Kasumi-1 (cell line): ENCODE measurements at regions not wholly inside any gene's neighbourhood (a gene's known extent, or its start where the extent isn't known, plus 50 kb on each side); places are given as distances from the start of the nearest gene placed in this dataset.
"Not testable (repeated sequence)": the region's sequence is repeated elsewhere in the genome, so short reads cannot be mapped to it uniquely, and the experiment has no call there.

Experiments used
- DNase-seq, 2 experiments: peaks; one replicate each; lab custom pipeline; 2025; lab: John Stamatoyannopoulos, UW

DNA sequence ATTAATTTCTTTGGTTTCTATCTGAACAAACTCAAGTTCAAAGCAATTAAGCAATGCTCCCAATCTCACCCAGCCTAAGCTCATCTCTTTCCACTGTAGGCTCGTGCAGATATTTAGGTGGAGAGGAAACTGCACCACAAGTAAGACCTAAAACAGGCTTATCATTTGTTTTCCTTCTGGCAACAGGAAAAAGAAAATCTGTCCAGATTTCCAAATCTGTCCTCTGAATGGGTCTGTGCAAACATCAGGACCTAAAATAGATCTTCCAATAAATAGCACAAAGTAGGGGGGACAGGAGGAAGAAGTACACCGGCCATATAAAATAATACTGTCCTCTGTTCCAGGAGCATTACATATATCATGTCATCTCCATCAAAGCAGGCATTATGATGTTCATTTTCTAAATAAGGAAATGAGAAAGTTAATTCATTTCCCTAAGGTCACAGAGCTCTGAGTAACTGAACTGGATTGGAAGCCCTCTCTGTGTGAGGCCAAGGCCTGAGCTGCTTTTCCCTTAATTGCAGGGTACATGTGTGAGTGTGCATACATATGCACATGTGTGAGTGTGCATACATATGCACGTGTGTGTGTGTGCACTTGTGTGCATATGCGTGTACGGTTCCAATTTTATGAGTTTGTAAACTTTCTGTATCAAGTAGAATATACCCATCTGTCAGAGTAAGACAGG, 92.8 kb upstream of the PARD3 start:
- DNase-seq, result no peak

DNA sequence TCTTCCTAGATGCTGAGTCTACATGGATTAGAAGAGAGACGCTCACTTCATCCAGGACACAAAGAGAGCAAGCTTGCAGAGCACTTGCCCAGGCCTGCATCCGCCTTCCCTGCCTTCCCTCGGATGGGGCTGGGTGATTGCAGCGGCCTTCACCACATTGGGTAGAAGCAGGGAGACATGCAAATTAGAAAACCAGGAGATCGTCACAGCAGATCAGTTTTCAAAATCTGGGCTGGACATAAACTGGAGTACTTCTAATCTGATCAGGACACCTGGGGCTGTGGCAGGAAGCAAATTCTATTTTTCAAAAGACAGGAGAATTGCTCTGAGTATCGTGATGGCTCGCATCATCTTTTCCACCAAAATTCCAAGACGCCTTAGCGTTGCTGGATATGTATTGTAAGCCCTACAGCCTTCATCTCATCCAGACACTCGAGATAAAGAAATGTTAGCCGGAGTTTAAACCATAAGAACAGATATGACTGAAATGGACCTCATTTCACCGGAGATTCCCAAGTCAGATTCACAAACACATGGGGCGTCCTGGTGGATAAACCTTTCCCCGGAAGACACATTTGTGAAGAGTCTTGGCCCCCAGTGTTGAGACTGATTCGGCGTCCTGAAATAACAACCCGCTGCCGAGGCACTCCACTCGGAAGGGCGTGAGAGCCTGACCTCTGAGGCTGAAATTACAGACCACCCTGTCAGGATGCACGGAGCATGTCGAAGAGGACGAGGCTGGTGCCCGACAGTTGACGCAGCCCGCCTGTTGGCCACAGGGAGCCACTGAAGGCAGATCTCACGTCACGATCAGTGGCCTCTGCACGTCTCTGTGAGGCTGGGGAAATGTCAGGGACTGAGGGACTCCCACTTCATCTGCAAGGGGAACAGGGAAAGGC, 91.2 kb upstream of the PARD3 start:
- DNase-seq, result no peak

DNA sequence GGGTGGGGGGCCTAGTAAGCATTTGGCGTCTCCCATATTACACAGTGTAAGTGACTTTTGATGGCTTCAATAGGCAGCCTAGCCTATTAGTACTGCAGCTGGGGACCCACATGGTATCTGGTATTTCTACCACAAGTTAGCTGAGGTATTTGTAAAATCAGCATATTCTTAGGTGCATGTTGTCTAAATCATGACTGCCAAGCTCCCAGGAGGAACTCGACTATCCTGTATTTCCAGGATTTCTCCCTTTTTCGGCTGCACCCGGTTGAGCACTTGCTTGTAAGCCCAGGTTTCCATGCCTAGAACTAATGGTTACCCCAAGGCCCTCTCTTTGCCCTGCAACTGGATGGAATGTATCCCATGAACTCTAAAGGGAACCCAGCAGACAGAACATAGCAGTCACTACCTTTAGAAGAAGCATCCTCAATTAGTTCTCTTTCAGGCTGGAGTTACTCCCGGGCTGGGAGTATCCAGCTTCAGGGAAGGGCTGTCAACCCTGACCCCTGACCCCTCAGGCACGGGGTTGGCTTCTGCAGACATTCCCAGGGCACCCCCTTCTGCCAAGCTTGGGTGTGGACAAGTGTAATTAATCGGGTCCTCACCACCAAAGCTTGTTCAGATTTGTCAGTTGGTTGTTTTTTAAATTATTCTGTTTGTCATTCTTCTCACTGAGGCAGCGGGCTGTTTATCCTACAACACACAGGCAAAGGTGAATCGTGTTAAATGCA, 90.3 kb upstream of the PARD3 start:
- DNase-seq, result no peak

DNA sequence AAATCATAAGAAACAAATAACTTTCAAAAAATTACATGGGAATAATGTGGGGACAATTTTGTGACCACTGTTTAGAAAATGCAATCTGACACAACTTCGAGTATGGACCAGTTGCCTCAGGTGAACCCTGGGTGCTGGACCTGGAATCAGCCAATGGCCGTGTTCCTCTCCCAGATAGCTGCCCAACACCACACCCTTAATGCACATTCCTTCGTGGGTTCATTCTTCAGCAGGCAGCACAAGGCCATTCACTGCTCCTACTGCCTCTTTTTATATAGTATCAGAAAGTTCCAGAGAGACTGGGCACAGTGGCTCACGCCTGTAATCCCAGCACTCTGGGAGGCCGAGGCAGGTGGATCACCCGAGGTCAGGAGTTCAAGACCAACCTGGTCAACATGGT, 89.1 kb upstream of the PARD3 start:
- no peak for DNase-seq

DNA sequence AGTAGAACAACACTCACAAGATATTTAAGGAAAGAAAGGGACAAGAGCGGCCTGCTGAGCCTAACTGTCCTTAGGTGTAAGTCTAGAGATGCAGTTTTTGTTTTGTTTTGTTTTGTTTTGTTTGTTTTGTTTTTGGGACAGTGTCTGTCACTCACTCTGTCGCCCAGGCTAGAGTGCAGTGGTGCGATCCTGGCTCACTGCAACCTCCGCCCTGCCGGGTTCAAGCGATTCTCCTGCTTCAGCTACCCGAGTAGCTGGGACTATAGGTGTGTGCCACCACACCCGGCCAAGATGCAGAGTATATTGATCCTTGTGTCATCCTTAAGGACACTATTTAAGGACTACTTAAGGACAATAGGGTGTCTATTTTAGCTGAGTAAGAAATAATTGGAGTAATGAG, 84.1 kb upstream of the PARD3 start:
- DNase-seq, result no peak

DNA sequence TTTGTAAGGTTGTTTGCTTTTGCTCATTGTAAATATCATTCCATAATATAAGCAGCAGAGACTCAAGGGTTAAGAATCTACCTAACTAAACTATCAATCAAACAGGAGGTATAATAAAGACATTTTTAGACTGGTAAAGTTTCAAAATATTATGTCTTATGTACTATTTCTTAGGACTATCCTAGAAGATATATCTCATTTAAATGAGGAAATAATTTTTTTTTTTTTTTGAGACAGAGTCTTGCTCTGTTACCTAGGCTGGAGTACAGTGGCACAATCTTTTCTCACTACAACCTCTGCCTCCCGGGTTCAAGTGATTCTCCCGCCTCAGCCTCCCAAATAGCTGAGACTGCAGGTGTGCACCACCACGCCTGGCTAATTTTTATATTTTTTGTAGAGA, 80.9 kb upstream of the PARD3 start:
- DNase-seq, result no peak

DNA sequence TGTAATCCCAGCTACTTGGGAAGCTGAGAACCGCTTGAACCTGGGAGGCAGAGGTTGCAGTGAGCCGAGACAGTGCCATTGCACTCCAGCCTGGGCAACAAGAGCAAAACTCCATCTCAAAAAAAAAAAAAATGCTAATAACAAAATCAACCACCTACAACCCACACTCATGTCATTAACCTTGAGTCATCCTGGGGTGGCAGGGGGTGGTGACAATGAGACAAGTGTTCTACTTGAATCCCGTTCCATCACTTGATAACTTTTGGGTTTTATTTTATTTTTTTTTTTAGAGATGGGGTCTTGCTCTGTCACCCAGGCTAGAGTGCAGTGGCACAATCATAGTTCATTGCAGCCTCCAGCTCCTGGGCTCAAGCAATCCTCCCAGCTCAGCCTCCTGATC, 80.0 kb upstream of the PARD3 start:
- DNase-seq, result not testable (repeated sequence)

DNA sequence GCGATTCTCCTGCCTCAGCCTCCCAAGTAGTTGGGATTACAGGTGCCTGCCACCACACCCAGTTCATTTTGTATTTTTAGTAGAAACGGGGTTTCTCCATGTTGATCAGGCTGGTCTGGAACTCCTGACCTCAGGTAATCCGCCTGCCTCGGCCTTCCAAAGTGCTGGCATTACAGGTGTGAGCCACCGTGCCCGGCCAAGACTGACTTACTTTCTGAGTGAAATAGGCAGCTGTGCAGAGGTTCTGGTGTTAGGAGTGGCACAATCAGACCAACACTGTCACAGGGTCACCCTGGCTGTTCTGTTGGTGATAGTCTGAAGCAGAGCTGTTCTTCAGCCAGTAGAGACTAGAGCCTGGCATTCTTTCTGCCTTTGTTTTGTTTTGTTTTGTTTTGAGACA, 77.4 kb upstream of the PARD3 start:
- DNase-seq, result not testable (repeated sequence)

DNA sequence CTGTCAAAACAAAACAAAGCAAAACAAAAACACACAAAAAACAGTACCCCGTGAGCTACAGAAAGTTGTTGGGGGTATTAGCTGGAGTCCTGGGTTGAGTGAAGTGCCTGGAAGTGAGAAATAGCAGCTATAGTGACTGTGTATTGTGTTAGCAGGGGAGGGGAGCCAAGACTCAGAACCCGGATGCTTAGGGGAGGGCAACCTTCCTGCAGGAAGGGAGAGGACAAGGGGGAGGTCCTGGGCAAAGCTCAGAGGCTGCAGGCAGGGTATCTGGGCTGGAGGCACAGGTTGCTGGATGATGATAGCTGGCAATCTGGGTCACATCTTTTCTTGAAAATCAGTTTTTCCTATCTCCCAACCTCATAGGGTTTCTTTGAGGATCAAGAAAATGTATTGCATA, 75.8 kb upstream of the PARD3 start:
- no peak for DNase-seq

DNA sequence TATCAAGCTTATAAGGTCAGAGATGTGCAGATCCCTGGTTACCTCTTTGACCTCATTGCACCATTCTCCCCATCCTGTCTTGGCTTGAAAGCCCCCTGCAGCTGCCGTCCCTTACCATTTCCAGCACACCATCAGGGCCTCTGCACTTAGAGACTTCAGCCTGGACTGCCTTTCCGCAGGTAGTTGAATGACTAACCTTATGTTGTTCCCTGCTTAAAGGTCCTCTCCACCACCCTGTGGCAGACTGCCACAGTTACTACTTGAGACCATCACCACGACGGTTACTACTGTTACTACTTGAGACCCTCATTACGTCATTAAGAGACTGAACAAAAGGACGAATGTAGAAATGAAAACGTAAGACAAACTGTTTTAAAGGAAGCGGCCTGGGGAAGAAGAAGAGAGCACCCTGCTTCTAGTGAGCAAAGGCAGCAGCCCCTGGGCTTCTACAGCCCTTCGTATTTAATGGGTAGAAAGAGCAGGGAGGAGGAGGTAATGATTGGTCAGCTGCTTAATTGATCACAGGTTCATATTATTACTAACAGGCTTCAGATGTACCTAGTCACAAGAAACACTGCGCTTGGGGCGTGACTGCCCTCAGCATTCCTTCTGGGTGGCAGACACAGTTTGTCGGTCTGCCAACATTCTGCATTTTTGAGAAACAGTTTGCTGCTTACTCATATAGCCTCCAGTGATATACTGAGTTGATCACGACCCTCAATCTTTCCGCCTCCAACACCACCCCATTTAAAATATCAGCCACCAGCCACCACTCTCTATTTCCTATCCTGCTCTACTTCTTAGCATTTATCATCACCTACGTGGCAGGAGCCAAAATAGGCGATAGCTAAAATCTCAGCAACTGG, 74.1 kb upstream of the PARD3 start:
- no peak for DNase-seq

DNA sequence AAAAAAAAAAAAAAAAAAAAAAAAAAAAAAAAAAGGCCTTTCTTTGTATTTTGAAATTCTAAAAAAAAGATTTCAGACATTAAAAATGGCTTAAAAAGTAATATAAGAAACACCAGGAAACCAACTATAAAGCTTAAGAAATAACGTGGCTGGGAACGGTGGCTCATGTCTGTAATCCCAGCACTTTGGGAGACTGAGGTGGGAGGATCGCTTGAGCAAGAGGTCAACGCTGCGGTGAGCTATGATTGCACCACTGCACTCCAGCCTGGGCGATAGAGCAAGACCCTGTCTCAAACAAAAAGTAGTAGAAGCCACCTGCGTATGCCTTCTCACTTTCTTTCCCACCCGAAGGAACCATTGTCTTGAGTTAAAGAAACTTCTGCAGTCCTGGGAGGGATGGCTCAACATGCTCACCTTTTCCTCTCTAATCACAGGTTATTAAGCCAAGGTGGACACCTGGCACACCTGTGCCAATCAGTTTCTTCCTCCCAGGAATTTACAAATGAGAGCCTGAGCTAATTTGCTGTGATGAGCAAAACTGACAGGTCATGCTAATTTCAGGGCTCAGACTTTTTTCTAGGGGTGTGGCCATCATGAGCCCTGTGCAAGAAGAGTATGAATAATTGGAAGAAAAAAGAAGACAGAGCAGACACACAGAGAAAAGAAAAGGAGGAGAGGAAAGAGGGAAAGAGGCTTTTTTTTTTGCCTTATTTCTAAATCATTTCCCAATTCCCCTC, 72.0 kb upstream of the PARD3 start:
- DNase-seq, result no peak

DNA sequence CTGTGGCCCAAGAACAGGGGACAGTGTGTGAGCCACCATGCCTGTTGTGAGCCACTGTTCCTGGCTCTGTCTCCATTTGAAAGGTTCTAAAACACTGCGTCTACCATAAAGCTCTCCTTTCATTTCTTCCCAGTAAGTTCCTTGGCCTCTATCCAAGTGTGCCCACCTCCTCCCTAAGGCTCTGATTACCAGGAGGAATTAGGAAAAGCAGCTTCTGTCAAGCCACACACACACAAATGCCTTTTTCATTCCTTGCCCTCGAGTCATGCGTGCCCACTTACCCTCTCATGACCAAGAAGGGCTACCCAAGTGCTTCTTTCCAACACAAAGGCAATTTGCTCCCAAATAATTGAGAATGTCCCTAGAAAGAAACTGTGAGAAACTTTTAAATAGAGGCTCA, 70.8 kb upstream of the PARD3 start:
- DNase-seq, result no peak

DNA sequence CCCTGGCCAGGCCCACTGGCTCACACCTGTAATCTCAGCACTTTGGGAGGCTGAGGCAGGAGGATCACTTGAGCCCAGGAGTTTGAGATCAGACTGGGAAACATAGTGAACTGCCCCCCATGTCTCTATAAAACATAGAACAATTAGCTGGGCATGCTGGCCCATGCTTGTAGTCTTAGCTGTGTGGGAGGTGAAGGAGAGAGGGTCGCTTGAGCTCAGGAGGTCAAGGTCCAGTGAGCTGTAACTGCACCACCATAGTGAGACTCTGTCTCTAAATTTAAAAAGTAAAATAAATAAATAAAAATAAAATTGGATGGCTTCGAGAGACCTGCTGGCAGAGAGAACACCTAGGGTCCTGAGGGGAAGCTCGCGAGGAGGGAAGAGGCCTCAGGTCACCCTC, 69.9 kb upstream of the PARD3 start:
- DNase-seq, result no peak

DNA sequence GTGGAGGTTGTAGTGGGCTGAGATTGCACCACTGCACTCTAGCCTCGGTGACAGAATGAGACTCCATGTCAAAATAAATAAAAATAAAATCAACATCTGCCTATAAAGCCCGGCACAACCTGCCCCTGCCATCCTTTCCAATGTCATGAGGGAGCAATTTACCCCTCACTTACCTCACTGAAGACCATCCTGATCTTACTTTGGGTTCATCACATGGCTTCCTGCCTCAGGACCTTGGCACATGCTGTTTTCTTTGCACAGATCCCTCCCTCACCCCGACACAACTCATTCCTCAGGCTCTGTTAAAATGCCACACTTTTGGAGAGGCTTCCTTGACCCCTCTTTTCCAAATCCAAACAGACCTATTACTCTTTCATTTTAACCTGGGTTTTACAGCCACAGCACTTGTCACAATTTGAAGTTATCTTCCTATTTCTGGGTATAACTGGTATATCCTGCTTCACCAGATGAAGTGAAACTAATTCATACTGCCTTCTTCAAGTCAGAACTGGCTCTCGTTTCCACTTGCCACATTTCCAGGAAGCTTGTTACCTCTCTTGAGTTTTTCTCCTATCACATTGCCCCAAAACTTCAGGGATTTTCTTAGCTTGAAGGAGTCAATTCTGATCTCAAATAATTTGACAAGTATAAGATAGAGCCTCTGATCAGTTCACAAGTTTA, 69.3 kb upstream of the PARD3 start:
- DNase-seq, result no peak

DNA sequence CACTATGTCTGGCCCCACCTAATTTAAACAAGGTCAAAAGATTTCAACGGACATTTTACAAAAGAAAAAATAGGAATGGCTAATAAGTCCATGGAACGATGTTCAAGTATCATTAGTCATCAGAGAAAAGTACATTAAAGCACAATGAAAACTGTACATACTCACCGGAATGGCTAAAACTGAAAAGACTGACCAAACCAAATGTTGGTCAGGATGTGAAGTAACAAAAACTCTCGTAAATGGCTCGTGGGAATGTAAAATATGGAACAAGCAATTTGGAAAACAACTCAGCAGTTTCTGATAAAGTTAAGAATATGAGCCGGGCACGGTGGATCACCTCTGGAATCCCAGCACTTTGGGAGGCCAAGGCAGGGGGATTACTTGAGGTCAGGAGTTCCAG, 65.7 kb upstream of the PARD3 start:
- no peak for DNase-seq

DNA sequence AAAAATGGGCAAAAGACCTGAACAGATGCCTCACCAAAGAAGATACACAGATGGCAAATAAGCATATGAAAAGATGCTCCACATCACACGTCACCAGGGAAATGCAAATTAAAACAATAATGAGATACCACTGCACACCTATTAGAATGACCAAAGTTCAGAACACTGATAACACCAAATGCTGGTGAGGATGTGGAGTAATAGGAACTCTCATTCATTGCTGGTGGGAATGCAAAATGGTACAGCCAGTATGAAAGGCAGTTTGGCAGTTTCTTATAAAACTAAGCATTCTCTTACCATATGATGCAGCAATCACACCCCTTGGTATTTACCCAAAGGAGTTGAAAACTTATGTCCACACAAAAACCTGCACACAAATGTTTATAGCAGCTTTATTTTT, 63.6 kb upstream of the PARD3 start:
- not testable (repeated sequence) for DNase-seq

DNA sequence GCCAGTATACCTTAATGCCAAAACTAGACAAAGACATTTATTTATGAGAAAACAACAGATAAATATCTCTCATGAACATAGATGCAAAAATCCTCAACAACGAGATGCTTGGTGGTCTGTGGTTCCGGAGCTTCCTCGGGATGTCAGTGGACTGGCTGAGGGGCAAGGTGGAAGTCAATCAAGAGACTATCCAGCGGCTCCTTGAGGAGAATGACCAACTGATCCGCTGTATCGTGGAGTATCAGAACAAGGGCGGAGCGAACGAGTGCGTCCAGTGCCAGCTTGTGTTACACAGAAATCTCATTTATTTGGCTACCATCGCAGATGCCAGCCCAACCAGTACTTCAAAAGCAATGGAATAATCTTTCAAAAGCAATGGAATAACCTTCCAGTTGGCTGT, 60.0 kb upstream of the PARD3 start:
- no peak for DNase-seq

DNA sequence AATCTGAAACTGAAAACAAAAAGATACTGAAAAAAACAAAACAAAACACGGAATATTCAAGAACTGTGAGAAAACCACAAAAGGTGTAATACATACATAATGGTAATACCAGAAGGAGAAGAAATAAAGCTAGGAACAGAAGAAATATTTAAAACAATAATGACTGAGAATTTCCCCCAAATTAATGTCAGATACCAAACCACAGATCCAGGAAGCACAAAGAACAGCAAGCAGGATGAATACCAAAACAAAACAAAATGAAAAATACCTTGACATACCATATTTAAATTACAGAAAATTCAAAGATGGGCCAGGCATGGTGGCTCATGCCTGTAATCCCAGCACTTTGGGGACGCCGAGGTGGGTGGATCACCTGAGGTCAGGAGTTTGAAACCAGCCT, 57.7 kb upstream of the PARD3 start:
- DNase-seq, result no peak

DNA sequence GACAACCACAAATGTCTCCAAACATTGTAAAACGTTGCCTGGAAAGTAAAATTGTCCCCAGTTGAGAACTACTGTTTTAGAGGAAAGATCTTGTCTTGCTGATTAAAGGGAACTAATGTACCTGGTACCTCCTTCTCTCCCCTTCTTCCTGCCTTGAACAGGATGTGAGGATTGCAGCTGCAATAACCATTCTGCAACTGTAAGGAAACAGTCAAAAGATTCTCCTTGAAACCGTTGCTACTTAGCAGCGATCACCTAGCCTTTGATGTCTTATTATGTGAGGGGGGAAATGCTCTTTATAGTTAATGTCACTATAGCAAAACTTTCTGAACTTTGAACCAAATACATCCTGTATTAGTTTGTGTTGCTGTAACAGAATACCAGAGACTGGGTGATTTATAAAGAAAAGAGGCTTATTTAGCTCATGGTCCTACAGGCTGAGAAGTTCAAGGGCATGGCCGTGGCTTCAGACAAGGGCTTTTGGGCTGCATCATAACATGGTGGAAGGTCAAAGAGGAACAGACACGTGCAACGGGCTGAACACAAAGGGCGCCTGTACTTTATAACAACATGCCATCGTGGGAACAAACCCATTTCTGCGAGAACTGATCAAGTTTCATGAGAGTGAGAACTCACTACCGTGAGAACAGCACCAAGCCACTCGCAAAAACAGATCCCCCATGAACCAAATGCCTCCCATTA, 54.2 kb upstream of the PARD3 start:
- peak; percentile 24 to 33 for DNase-seq

DNA sequence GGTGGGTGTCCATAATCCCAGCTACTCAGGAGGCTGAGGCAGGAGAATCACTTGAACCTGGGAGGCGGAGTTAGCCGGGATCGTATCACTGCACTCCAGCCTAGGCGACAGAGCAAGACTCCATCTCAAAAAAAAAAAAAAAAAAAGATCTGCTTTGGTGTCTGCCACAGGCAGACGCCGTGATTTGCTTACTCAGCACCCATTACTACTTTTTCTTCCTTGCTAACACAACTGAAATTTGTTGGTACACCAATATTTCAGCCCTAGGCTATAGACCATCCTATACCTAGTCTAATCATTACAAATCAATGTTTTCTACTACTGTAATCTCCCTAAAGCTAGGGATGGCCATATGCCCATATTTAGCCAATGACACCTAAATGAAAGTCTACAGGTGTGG, 53.5 kb upstream of the PARD3 start:
- no peak for DNase-seq
